ENCODE measurements at regions not wholly inside any gene's neighbourhood (a gene's known extent, or its start where the extent isn't known, plus 50 kb on each side); places are given as distances from the start of the nearest gene placed in this dataset.

- Mint-ChIP-seq H3K36me3 (ENCODE audit: unreplicated experiment) (peaks cover 4% of the 10 kb centered on the region), H3K27me3 (ENCODE audit: unreplicated experiment) (no peaks in the 10 kb centered on the region), H3K9me3 (ENCODE audit: unreplicated experiment) (no peaks in the 10 kb centered on the region), H3K4me3 (ENCODE audit: unreplicated experiment) (no peak overlapping the region), H3K27ac (ENCODE audit: unreplicated experiment) (no peak overlapping the region), H3K4me1 (ENCODE audit: low read depth, unreplicated experiment) (no peaks in the 10 kb centered on the region)
- DNase-seq = no peak
- TF ChIP-seq, protein P1, sequence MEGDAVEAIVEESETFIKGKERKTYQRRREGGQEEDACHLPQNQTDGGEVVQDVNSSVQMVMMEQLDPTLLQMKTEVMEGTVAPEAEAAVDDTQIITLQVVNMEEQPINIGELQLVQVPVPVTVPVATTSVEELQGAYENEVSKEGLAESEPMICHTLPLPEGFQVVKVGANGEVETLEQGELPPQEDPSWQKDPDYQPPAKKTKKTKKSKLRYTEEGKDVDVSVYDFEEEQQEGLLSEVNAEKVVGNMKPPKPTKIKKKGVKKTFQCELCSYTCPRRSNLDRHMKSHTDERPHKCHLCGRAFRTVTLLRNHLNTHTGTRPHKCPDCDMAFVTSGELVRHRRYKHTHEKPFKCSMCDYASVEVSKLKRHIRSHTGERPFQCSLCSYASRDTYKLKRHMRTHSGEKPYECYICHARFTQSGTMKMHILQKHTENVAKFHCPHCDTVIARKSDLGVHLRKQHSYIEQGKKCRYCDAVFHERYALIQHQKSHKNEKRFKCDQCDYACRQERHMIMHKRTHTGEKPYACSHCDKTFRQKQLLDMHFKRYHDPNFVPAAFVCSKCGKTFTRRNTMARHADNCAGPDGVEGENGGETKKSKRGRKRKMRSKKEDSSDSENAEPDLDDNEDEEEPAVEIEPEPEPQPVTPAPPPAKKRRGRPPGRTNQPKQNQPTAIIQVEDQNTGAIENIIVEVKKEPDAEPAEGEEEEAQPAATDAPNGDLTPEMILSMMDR (IDR thresholded peaks at IDR 0.05; ENCODE audit: partially characterized antibody, unreplicated experiment) = no peak
These were observed 98.4 kb downstream of the CNTN3 start for GRCh38 chr3:74516019-74516418.

- Mint-ChIP-seq H3K27me3 (ENCODE audit: unreplicated experiment) (no peaks in the 10 kb centered on the region), H3K4me1 (ENCODE audit: low read depth, unreplicated experiment) (no peaks in the 10 kb centered on the region), H3K4me3 (ENCODE audit: unreplicated experiment) (no peak overlapping the region), H3K27ac (ENCODE audit: unreplicated experiment) (no peak overlapping the region), H3K9me3 (ENCODE audit: unreplicated experiment) (no peaks in the 10 kb centered on the region), H3K36me3 (ENCODE audit: unreplicated experiment) (peaks cover 4% of the 10 kb centered on the region)
- DNase-seq = no peak
- TF ChIP-seq, protein P1 (IDR thresholded peaks at IDR 0.05; ENCODE audit: partially characterized antibody, unreplicated experiment) = no peak
These were observed 99.0 kb downstream of the CNTN3 start for GRCh38 chr3:74515451-74515850.

GRCh38 chr3:74511078-74511477 lies 103.4 kb downstream of the CNTN3 start:
- H3K4me1 Mint-ChIP-seq (ENCODE audit: low read depth, unreplicated experiment) = no peaks in the 10 kb centered on the region
- no peak overlapping the region for H3K4me3 Mint-ChIP-seq (ENCODE audit: unreplicated experiment)
- DNase-seq = no peak
- H3K27me3 Mint-ChIP-seq (ENCODE audit: unreplicated experiment) = no peaks in the 10 kb centered on the region
- TF ChIP-seq, protein P1 (IDR thresholded peaks at IDR 0.05; ENCODE audit: partially characterized antibody, unreplicated experiment) = no peak
- no peaks in the 10 kb centered on the region for H3K36me3 Mint-ChIP-seq (ENCODE audit: unreplicated experiment)
- H3K27ac Mint-ChIP-seq (ENCODE audit: unreplicated experiment) = no peak overlapping the region
- no peaks in the 10 kb centered on the region for H3K9me3 Mint-ChIP-seq (ENCODE audit: unreplicated experiment)

- H3K36me3 Mint-ChIP-seq (ENCODE audit: unreplicated experiment) = no peaks in the 10 kb centered on the region
- no peak overlapping the region for H3K4me3 Mint-ChIP-seq (ENCODE audit: unreplicated experiment)
- no peak overlapping the region for H3K27ac Mint-ChIP-seq (ENCODE audit: unreplicated experiment)
- TF ChIP-seq, protein P1 (IDR thresholded peaks at IDR 0.05; ENCODE audit: partially characterized antibody, unreplicated experiment) = no peak
- H3K4me1 Mint-ChIP-seq (ENCODE audit: low read depth, unreplicated experiment) = no peaks in the 10 kb centered on the region
- no peaks in the 10 kb centered on the region for H3K9me3 Mint-ChIP-seq (ENCODE audit: unreplicated experiment)
- DNase-seq = no peak
- no peaks in the 10 kb centered on the region for H3K27me3 Mint-ChIP-seq (ENCODE audit: unreplicated experiment)
These were observed 104.1 kb downstream of the CNTN3 start for GRCh38 chr3:74510261-74510818.

- no peaks in the 10 kb centered on the region for H3K9me3 Mint-ChIP-seq (ENCODE audit: unreplicated experiment)
- no peak for DNase-seq
- H3K4me3 Mint-ChIP-seq (ENCODE audit: unreplicated experiment) = no peak overlapping the region
- H3K27me3 Mint-ChIP-seq (ENCODE audit: unreplicated experiment) = no peaks in the 10 kb centered on the region
- no peak overlapping the region for H3K27ac Mint-ChIP-seq (ENCODE audit: unreplicated experiment)
- no peaks in the 10 kb centered on the region for H3K36me3 Mint-ChIP-seq (ENCODE audit: unreplicated experiment)
- TF ChIP-seq, protein P1 (IDR thresholded peaks at IDR 0.05; ENCODE audit: partially characterized antibody, unreplicated experiment) = no peak
- no peaks in the 10 kb centered on the region for H3K4me1 Mint-ChIP-seq (ENCODE audit: low read depth, unreplicated experiment)
These were observed 106.8 kb downstream of the CNTN3 start for GRCh38 chr3:74507691-74508090.
